Hematopoietic multipotent progenitor cell treated with erythropoietin and hydrocortisone succinate and interleukin-3 and kit ligand, for 8 days (in vitro differentiated cells): ENCODE measurements at regions not wholly inside any gene's neighbourhood (a gene's known extent, or its start where the extent isn't known, plus 50 kb on each side); places are given as distances from the start of the nearest gene placed in this dataset.
"Not testable (repeated sequence)": the region's sequence is repeated elsewhere in the genome, so short reads cannot be mapped to it uniquely, and the experiment has no call there.

Experiments
- DNase-seq: peaks from one replicate; pipeline ENCODE4 v3.0.0-alpha.2; 2015

GRCh38 chr16:86219655-86220445, 290.5 kb upstream of the FOXF1 start:
- DNase-seq, result no peak

GRCh38 chr16:86220561-86220960, 289.8 kb upstream of the FOXF1 start:
- DNase-seq, result no peak

DNA sequence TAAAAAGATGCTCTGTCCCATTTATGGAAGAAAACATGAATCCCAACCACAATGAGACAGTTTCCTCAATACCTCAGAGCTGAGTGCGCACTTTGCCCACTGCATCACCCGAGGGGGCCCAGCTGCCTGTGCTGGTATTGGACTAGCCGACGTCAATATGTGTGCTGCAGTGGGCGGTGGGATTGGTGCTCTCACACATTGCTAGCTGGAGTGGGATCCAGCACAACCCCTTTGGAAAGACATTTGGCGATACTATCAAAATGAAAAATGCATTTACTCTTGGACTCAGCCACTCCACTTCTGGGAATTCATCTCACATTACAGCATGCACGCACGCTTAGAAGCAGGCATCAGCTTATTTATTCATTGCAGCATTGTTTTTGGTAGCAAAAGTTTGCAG, 289.2 kb upstream of the FOXF1 start:
- no peak for DNase-seq

- no peak for DNase-seq
Observed at GRCh38 chr16:86222547-86222946, 287.8 kb upstream of the FOXF1 start.

DNA sequence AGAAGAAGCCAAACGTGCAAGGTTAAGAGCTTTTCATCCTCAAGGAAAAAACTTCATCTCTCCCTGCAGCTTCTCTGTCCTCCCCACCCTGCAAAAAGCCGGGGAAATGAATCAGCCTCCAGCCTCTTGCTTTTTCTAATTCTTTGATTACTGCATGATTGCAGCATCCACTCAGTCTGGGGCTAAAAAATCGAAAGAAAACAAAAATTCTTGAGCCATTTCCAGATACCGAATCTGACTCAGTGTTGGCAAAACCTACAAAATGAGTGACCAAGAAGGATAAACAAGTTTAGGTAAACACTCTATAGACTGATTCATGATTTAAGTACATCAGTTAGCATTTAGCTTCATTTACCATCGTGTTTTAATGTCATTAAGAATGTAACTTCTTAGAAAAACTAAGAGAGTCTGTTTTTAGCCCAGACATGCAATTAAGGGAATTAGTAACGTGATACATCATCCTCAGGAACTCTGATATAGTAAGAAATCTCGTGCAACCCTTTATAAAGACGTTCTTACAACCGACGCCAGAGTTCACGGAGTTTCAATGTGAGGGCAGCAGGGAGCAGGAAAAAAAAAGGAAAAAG, 287.3 kb upstream of the FOXF1 start:
- DNase-seq, result no peak

GRCh38 chr16:86224126-86224525, 286.2 kb upstream of the FOXF1 start:
- DNase-seq, result no peak

- no peak for DNase-seq
Observed at GRCh38 chr16:86224629-86225028, 285.7 kb upstream of the FOXF1 start.

- DNase-seq, result no peak
Observed at GRCh38 chr16:86225905-86226371, 284.4 kb upstream of the FOXF1 start.

GRCh38 chr16:86227041-86227440, 283.3 kb upstream of the FOXF1 start:
- DNase-seq, result no peak

GRCh38 chr16:86227801-86228200, 282.5 kb upstream of the FOXF1 start:
- no peak for DNase-seq

GRCh38 chr16:86228713-86229112, 281.6 kb upstream of the FOXF1 start:
- no peak for DNase-seq

GRCh38 chr16:86229283-86229682, 281.0 kb upstream of the FOXF1 start:
- no peak for DNase-seq

DNA sequence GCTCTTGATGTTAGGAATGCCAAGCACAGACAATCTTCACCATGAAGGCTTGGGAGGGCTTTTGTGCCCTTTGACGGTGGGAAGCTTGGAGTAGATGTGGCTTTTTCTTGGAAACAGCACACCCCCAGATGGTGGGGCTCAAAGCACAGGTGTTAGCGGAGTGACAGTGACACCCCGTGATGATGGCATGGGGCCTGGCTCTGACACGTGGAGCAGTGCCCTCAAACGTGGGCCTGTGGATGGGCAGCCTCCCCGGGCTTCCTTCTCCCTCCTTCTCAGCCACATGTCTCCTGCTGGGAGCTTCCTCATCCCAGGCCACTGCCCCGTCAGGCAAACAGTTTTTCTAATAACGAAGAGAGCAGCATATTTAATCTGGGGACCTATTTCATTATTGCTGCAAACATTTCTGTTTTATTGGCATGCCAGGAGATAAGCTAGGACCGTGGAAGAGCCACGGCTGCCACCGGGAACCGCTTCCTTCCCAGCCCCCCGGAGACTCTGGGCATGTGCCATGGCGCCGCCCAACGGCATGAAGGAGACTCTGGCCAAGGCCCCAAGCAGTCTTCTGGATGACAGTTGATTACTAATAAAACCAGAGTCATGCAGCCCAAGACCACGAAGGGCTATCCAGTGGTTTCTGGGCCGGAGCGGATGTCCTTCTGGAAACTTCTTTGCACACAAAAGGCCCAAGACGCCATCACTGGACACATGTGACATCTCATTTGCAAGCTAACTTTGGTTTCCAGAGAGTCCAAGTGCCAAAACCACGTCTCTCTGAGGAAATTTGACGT, 280.3 kb upstream of the FOXF1 start:
- no peak for DNase-seq

GRCh38 chr16:86231321-86231995, 278.9 kb upstream of the FOXF1 start:
- DNase-seq, result no peak

GRCh38 chr16:86231996-86232350, 278.4 kb upstream of the FOXF1 start:
- DNase-seq, result no peak

DNA sequence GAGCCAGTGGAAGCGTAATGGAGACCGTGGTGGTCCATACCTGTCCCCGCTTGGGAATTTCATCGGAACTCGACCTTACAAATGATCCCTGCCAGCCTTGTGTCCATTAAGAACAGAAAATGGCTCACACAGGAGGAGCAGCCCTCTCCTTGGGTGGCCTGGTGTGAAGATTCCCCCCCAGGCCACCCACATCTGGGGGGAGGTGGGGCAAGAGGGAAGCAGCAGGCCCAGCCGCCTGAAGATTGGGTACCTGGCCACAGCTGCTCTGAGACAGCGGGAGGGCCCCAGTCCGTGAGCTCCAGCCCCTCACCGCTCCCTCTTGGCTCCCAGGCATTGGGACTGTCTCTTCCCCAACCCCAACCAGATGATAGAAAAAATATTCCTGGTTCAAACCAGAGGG, 277.8 kb upstream of the FOXF1 start:
- DNase-seq, result no peak

DNA sequence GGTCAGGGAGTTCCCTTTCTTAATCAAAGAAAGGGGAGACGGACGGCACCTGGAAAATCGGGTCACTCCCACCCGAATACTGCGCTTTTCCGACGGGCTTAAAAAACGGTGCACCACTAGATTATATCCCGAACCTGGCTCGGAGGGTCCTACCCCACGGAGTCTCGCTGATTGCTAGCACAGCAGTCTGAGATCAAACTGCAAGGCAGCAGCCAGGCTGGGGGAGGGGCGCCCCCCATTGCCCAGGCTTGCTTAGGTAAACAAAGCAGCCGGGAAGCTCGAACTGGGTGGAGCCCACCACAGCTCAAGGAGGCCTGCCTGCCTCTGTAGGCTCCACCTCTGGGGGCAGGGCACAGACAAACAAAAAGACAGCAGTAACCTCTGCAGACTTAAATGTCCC, 276.8 kb upstream of the FOXF1 start:
- DNase-seq, result not testable (repeated sequence)

DNA sequence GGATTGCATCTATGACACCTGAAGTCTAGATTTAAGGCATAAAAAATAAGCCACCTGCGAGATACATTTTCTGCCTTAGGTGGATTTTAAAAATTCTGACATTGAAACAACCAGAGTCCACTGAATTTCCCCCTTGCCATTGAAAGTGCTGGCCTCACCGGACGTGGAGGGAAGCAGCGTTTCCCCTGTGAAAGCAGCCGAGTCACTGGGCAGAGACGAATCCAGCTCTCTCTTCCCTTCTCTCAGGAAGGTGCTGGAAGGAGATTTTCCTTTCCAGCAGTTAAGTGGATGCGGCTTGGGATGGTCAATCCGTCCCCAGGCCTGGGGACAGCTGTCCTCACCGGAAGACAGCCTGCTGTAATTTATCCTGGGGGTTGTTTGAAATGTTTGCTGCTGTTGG, 270.9 kb upstream of the FOXF1 start:
- no peak for DNase-seq

DNA sequence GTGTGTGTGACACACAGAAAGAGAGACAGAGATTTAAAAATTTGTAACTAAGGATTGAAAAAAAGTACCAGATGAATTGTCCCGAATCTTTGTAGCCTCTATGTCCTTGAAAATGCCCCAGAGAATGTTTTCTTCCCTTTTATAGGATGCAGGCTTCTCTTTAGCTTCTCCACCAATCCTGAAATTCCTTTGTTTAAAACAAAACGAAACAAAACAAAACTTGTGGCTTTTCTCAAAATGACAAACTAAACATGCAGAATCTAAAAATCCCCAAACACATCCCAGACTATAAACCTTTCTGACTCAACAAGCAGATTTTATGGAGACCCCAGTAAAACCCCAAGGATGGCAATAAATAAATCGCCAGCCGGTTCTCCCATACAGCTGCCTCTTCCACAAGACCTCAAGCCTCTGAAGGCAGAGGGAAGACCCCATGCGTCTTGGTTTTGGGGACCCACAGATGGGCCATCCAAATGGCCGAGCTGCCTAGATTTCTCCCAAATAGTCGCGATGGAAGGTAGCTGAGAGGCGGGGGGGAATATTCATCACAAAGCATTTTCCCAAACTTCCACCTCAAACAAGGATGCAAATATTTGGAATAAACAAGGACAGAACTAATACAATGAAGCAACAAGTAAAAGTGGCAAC, 269.5 kb upstream of the FOXF1 start:
- DNase-seq, result no peak

DNA sequence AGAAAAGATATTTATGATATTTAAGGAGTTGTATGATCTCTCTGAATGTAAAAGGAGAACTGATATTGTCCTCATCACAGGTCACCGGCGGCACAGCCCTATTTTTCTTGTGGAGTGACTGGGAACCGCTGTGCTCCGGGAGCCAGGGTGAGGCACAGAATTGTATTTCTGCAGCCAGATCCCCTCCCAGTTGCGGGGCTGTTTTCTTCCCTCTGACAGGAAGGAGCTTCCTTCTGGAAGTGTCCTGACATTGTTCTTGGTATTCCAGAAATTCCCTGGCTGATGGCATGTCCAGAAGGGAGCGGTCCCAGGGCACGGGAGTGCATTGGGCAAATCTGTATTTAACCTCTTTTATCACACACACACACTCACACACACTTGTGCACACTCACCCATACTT, 268.6 kb upstream of the FOXF1 start:
- DNase-seq, result no peak

DNA sequence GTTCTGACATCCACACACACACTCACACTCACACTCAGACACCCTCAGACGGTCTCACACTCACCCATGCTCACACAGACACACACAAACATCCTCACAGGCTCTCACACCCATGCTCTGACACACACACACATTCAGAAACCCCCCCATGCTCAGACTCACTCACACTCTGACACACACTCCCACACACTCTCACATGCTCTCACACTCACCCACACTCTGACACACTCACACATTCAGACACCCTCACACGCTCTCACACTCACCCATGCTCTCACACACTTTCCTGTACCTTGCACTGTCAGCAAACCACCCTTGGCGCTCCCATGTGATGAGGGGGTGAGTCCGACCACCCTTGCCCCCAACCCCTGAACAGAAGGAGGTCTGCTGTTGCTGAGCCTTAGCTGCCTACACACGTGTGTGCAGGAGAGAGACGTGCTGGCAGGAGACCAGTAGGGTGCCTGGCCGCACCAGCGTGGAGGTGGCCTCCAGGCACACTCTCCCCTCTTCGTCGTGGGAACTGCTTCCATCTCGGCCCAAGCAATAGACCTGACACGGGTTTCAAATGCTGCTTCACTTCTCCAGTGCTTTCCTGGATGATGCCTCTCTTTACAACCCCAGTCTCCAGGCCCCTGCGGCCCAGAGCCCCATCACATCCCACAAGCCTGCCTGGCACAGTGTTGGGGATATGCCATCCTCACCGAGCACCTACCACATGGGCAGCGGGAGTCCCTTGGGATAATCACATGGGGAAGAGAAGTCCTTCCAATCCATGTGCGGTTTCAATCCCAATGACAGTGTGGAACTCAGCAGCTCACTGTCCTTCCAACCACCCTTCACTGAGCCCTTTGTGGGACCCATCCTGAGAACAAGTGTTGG, 267.8 kb upstream of the FOXF1 start:
- no peak for DNase-seq

DNA sequence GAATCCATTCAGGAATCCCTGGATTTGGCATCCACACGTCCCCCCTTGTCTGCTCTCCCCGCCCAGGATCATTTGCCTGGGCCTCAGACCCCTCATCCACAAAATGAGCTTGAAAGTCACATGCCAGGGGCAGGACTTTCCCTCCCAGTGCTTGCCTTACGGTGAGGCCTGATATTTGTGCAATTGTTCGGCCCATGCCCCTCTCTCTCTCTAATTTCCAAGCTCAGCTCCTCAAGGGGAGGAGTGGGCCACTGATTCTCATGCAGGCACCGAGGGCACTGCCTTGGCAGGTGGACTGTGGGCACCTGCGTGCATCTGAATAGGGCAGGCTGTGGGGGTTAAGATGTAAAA, 267.2 kb upstream of the FOXF1 start:
- no peak for DNase-seq
